A673 (cell line): ENCODE measurements at regions not wholly inside any gene's neighbourhood (a gene's known extent, or its start where the extent isn't known, plus 50 kb on each side); places are given as distances from the start of the nearest gene placed in this dataset.

Experiments
- BruUV-seq: library from RNA; stranded (reverse); fragments of 400-500 nt; replicated peaks from 2 replicates; lab custom pipeline; 2021; lab: Mats Ljungman, UMichigan
- CTCF ChIA-PET: fragments of 300-600 bp; sonication (Branson Sonifier 250); formaldehyde crosslinking; loops from one replicate; lab custom pipeline; 2022; ENCODE audit warnings: antibody characterized with exemption; lab: Charles Lee
- POLR2A ChIA-PET: fragments of 300-600 bp; sonication (Branson Sonifier 250); formaldehyde crosslinking; loops from one replicate; lab custom pipeline; 2022; ENCODE audit warnings: antibody characterized with exemption; ENCODE audit not compliant: low non-redundant PET; lab: Charles Lee
- DNase-seq: peaks from one replicate; pipeline ENCODE4 v3.0.0-alpha.2; 2015; ENCODE audit warnings: low spot score
- H3K27ac ChIP-seq: fragments of 200-600 bp; sonication (generic); 2 replicates; pipeline ENCODE4 v1.5.1; 2016; ENCODE audit warnings: mixed run types, low read depth, mild to moderate bottlenecking, mixed read lengths, antibody characterized with exemption, low read length; ENCODE audit not compliant: poor library complexity, severe bottlenecking
- H3K27me3 ChIP-seq: fragments of 200-600 bp; sonication (generic); replicated peaks from 2 replicates; pipeline ENCODE4 v1.6.1; 2017; ENCODE audit warnings: mixed run types, low read depth, mild to moderate bottlenecking, mixed read lengths, antibody characterized with exemption, low read length; ENCODE audit not compliant: insufficient read depth, poor library complexity
- H3K36me3 ChIP-seq: fragments of 200-600 bp; sonication (generic); 2 replicates; pipeline ENCODE4 v1.6.1; 2016; ENCODE audit warnings: mixed run types, mild to moderate bottlenecking, mixed read lengths, antibody characterized with exemption, low read length; ENCODE audit not compliant: insufficient read depth, poor library complexity, severe bottlenecking
- H3K4me1 ChIP-seq: fragments of 200-600 bp; sonication (generic); 2 replicates; pipeline ENCODE4 v1.6.1; 2017; ENCODE audit warnings: mixed run types, mild to moderate bottlenecking, mixed read lengths, antibody characterized with exemption, low read length; ENCODE audit not compliant: insufficient read depth, poor library complexity, severe bottlenecking
- H3K4me3 ChIP-seq: fragments of 200-600 bp; sonication (generic); 2 replicates; pipeline ENCODE4 v1.5.1; 2016; ENCODE audit warnings: low read depth, mixed run types, mild to moderate bottlenecking, mixed read lengths, low read length; ENCODE audit not compliant: poor library complexity, severe bottlenecking
- H3K9me3 ChIP-seq: fragments of 200-600 bp; sonication (generic); 2 replicates; pipeline ENCODE4 v1.6.1; 2016; ENCODE audit warnings: mixed run types, low read depth, mild to moderate bottlenecking, mixed read lengths, antibody characterized with exemption, low read length; ENCODE audit not compliant: poor library complexity, severe bottlenecking
- CTCF ChIP-seq: fragments of 300-800, 200-600 bp; sonication (generic); conservative IDR thresholded peaks from 2 replicates; pipeline ENCODE4 v1.5.1; 2017; ENCODE audit warnings: low read depth, mild to moderate bottlenecking, antibody characterized with exemption, low read length, moderate library complexity, mixed read lengths
- EZH2 ChIP-seq: fragments of 200-600 bp; sonication (generic); IDR thresholded peaks from 2 replicates; pipeline ENCODE4 v1.6.1; 2017; ENCODE audit warnings: borderline replicate concordance, low read depth, mild to moderate bottlenecking, mixed read lengths, antibody characterized with exemption, low read length; ENCODE audit not compliant: poor library complexity, severe bottlenecking
- intact Hi-C: fragments of 100-400 bp; cut with micrococcal nuclease; formaldehyde crosslinking; loops from one replicate; pipeline ENCODE4 v1.10.0; 2022; ENCODE audit not compliant: unreplicated experiment

- CTCF ChIA-PET: no interaction called here
- no peaks in the 10 kb centered on the region for H3K36me3 ChIP-seq
- TF ChIP-seq EZH2 (no peak), CTCF (no peak)
Observed at GRCh38 chr11:133677387-133677786, 145.1 kb upstream of the OPCML start.

GRCh38 chr11:133676265-133676664 is 144.0 kb upstream of the OPCML start:
- TF ChIP-seq EZH2 (no peak), CTCF (no peak)
- BruUV-seq: no TSS peak
- Histone ChIP-seq H3K9me3 (peaks cover 4% of the 10 kb centered on the region), H3K4me3 (no peak overlapping the region), H3K27me3 (peaks cover 6% of the 10 kb centered on the region), H3K27ac (no peak overlapping the region), H3K36me3 (no peaks in the 10 kb centered on the region), H3K4me1 (no peaks in the 10 kb centered on the region)
- intact Hi-C loops: no loop called here
- DNase-seq: no peak
- ChIA-PET CTCF (no interaction called here), POLR2A (no interaction called here)

More at GRCh38 chr11:133677387-133677786, 145.1 kb upstream of the OPCML start:
- no TSS peak for BruUV-seq
- Histone ChIP-seq H3K27me3 (peaks cover 6% of the 10 kb centered on the region), H3K9me3 (peaks cover 4% of the 10 kb centered on the region), H3K4me3 (no peak overlapping the region), H3K4me1 (no peaks in the 10 kb centered on the region), H3K27ac (no peak overlapping the region)
- no peak for DNase-seq
- intact Hi-C loops: no loop called here
- POLR2A ChIA-PET: no interaction called here

- TF ChIP-seq EZH2: no peak
- no peak for TF ChIP-seq CTCF
- CTCF ChIA-PET: no interaction called here
- no peak for DNase-seq
- Histone ChIP-seq H3K4me1 (no peaks in the 10 kb centered on the region), H3K27me3 (no peaks in the 10 kb centered on the region), H3K9me3 (no peaks in the 10 kb centered on the region), H3K4me3 (no peak overlapping the region), H3K27ac (no peak overlapping the region), H3K36me3 (no peaks in the 10 kb centered on the region)
- BruUV-seq: no TSS peak
- POLR2A ChIA-PET: no interaction called here
- intact Hi-C loops: no loop called here
Observed at GRCh38 chr11:133669371-133670053, 137.2 kb upstream of the OPCML start.
